GM10248 (cell line): ENCODE measurements at regions not wholly inside any gene's neighbourhood (a gene's known extent, or its start where the extent isn't known, plus 50 kb on each side); places are given as distances from the start of the nearest gene placed in this dataset.

Source experiments
- CTCF ChIA-PET: fragments of 300-600 bp; sonication (Branson Sonifier 250); formaldehyde crosslinking; extraction: SDS; loops from one replicate; lab custom pipeline; 2021; ENCODE audit warnings: antibody characterized with exemption; lab: Yijun Ruan, JAX
- POLR2A ChIA-PET: fragments of 350-650 bp; sonication (Branson Sonifier 250); formaldehyde crosslinking; extraction: SDS; loops from one replicate; lab custom pipeline; 2020; ENCODE audit warnings: antibody characterized with exemption; lab: Yijun Ruan, JAX
- DNase-seq: peaks from one replicate; pipeline ENCODE4 v3.0.0; 2012; ENCODE audit errors: extremely low spot score
- CTCF ChIP-seq: IDR thresholded peaks from 2 replicates; pipeline ENCODE4 v1.5.1; 2012; ENCODE audit warnings: mild to moderate bottlenecking, low read depth; ENCODE audit errors: extremely low read depth, missing control alignments, control extremely low read depth

GRCh38 chr9:117869287-117869686 is 165.1 kb downstream of the TLR4 start:
- POLR2A ChIA-PET, result no interaction called here
- TF ChIP-seq CTCF, result no peak
- CTCF ChIA-PET, result no interaction called here
- DNase-seq, result no peak

- POLR2A ChIA-PET, result no interaction called here
Measured at GRCh38 chr9:117869712-117870111, 165.5 kb downstream of the TLR4 start.

DNA sequence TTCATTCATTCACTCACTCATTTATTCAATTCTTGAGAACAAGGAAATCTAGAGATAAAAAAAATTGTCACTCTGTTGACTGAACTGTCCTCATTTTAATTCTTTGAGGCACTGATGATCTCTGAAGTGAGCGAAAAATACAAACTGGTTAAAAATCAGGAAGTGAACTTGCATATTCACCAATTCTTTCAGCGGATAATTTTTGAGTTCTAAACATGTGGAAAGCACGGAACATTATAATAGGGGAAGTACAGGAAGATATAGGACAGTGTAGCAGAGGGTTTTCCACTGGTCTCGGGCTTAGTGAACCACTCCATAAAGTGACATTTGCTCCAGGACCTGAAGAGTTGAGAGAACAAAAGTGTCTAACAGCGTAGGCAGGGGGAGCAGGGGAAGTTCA is 169.5 kb downstream of the TLR4 start:
- TF ChIP-seq CTCF, result no peak
- DNase-seq, result no peak
- ChIA-PET POLR2A (no interaction called here), CTCF (interaction anchor here (1.2 kb wide), 1 partner anchor 18 kb away, joined by 3 read pairs; no protein-coding TSS in a partner anchor)

More at GRCh38 chr9:117869712-117870111, 165.5 kb downstream of the TLR4 start:
- TF ChIP-seq CTCF, result no peak
- CTCF ChIA-PET, result no interaction called here
- DNase-seq, result no peak

- POLR2A ChIA-PET, result no interaction called here
- CTCF ChIA-PET, result no interaction called here
- no peak for DNase-seq
- no peak for TF ChIP-seq CTCF
Measured at GRCh38 chr9:117875886-117876285, 171.7 kb downstream of the TLR4 start.

GRCh38 chr9:117882171-117882570 is 178.0 kb downstream of the TLR4 start:
- TF ChIP-seq CTCF, result no peak
- CTCF ChIA-PET, result interaction anchor here (1.2 to 1.5 kb wide), 2 partner anchors 11 to 14 kb away, joined by 3 to 5 read pairs; no protein-coding TSS in a partner anchor
- POLR2A ChIA-PET, result no interaction called here
- DNase-seq, result no peak

DNA sequence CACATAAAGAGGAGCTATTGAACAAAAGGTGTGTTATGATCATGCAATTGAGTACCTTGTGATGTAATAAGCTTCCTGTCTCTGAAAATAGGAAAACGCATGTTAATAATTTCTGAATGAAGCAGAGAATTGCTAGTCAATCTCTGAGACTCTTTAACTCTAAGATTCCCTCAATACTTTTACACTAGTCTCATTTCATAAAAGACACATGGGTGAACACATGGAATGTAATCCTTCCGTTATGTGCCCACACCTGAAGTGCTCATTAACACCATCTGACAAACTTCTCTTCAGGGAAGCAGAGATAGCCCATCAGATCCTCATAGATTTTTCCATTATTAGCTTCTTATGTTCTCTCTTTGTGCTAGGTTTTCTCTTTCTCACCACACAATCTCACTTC is 182.4 kb downstream of the TLR4 start:
- ChIA-PET CTCF (interaction anchor here (1.6 kb wide), 1 partner anchor 9 kb away, joined by 6 read pairs; no protein-coding TSS in a partner anchor), POLR2A (no interaction called here)
- no peak for TF ChIP-seq CTCF
- no peak for DNase-seq
